GM23248 (cell line): ENCODE measurements at regions not wholly inside any gene's neighbourhood (a gene's known extent, or its start where the extent isn't known, plus 50 kb on each side); places are given as distances from the start of the nearest gene placed in this dataset.

Source experiments
- EZH2 ChIP-seq: fragments of 200-600 bp; sonication (generic); IDR thresholded peaks from 2 replicates; pipeline ENCODE4 v1.6.1; 2018; ENCODE audit warnings: antibody characterized with exemption, mild to moderate bottlenecking; ENCODE audit not compliant: insufficient read depth, poor library complexity, severe bottlenecking
- EZH2phosphoT487 ChIP-seq: fragments of 200-600 bp; sonication (generic); IDR thresholded peaks from 2 replicates; pipeline ENCODE4 v1.6.1; 2018; ENCODE audit warnings: antibody characterized with exemption, moderate library complexity, mild to moderate bottlenecking, low read depth; ENCODE audit not compliant: insufficient read depth

DNA sequence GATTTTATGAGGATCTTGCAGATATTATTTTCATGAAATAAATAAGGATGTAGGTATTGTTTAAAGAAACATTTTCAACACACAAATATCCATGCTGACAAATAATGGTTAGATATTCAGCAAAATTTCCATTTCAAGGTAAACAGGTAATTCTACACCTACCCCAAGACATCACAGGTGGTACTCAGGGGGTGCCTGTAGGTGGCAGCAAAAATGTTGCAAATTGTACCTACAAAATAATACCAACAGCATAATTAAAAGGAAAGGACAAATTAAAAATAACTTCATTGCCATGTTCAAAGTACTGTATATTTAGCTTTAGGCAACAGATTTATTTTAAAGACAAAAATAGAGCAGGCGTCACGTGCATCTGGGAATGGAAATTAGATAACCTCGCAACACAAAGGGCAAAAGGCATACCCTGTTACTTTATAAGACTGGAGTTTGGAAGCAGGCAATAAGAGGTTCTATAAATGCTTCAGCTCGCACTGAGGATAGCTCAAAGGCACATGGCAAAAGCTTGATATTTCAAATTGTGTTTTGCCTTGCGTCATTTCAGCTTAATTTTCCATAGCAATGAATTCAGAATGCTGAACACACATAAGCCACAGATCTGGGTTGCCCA is 630.5 kb downstream of the TDRD15 start:
- TF ChIP-seq EZH2phosphoT487 (no peak), EZH2 (no peak)
